ENCODE measurements at regions not wholly inside any gene's neighbourhood (a gene's known extent, or its start where the extent isn't known, plus 50 kb on each side); places are given as distances from the start of the nearest gene placed in this dataset.

GRCh38 chr2:191500566-191500883, 177.4 kb upstream of the NABP1 start:
- H3K14ac ChIP-seq (ENCODE audit: low read length): no peak overlapping the region
- H2BK12ac ChIP-seq (ENCODE audit: low read length): no peak overlapping the region
- no peak overlapping the region for H3K9ac ChIP-seq (ENCODE audit: low read length)
- no peak overlapping the region for H4K12ac ChIP-seq (ENCODE audit: low read depth, low read length)
- H3K4me3 ChIP-seq (ENCODE audit: low read depth, low read length): no peak overlapping the region
- no peak overlapping the region for H2BK120ac ChIP-seq (ENCODE audit: insufficient read depth, low read length, poor library complexity)
- no peaks in the 10 kb centered on the region for H3K27me3 ChIP-seq (ENCODE audit: insufficient read depth, low read length)
- no peak overlapping the region for H4K91ac ChIP-seq (ENCODE audit: low read depth, low read length)
- no peak overlapping the region for H4K8ac ChIP-seq (ENCODE audit: low read depth, low read length)
- WGBS (ENCODE audit: extremely low coverage, insufficient coverage, insufficient read length): no CpG with 5 or more reads among the region's 1 CpG
- H2BK5ac ChIP-seq (ENCODE audit: low read depth, low read length, poor library complexity): no peak overlapping the region
- no peaks in the 10 kb centered on the region for H3K79me2 ChIP-seq (ENCODE audit: control insufficient read depth, insufficient read depth, low read length, poor library complexity)
- H2AK5ac ChIP-seq (ENCODE audit: low read length): no peak overlapping the region
- H3K36me3 ChIP-seq (ENCODE audit: control insufficient read depth in 1 of 2, insufficient read depth in 2 of 2, low read length in 2 of 2): no peaks in the 10 kb centered on the region
- peaks cover 4% of the 10 kb centered on the region for H3K79me1 ChIP-seq (ENCODE audit: low read length)
- H3K9me3 ChIP-seq (ENCODE audit: insufficient read depth, low read depth, low read length): no peaks in the 10 kb centered on the region
- H3K4me2 ChIP-seq (ENCODE audit: low read length): no peak overlapping the region
- no peak overlapping the region for H3K4ac ChIP-seq (ENCODE audit: low read depth, low read length)
- no peak for DNase-seq
- no peak overlapping the region for H2AFZ ChIP-seq (ENCODE audit: insufficient read depth, low read length, poor library complexity)
- H3K18ac ChIP-seq (ENCODE audit: low read length): no peak overlapping the region
- peaks cover 6 to 12% of the 10 kb centered on the region in 2 experiments for H3K4me1 ChIP-seq (ENCODE audit: control insufficient read depth in 1 of 2, insufficient read depth in 2 of 2, low read length in 2 of 2)
- H3K27ac ChIP-seq (ENCODE audit: low read depth, low read length): no peak overlapping the region
- no peak overlapping the region for H3K23ac ChIP-seq (ENCODE audit: low read length)

- Histone ChIP-seq H3K36me3 (ENCODE audit: control insufficient read depth in 1 of 2, insufficient read depth in 2 of 2, low read length in 2 of 2) (no peaks in the 10 kb centered on the region), H4K91ac (ENCODE audit: low read depth, low read length) (no peak overlapping the region), H3K23ac (ENCODE audit: low read length) (no peak overlapping the region), H3K9me3 (ENCODE audit: insufficient read depth, low read depth, low read length) (no peaks in the 10 kb centered on the region), H3K27ac (ENCODE audit: low read depth, low read length) (no peak overlapping the region), H3K4me3 (ENCODE audit: low read depth, low read length) (no peak overlapping the region), H4K8ac (ENCODE audit: low read depth, low read length) (no peak overlapping the region), H3K14ac (ENCODE audit: low read length) (peak overlapping the region; percentile 2), H4K12ac (ENCODE audit: low read depth, low read length) (no peak overlapping the region), H2BK12ac (ENCODE audit: low read length) (peak overlapping the region; percentile 51), H3K18ac (ENCODE audit: low read length) (no peak overlapping the region), H3K9ac (ENCODE audit: low read length) (no peak overlapping the region), H3K4me1 (ENCODE audit: control insufficient read depth in 1 of 2, insufficient read depth in 2 of 2, low read length in 2 of 2) (peaks cover 6 to 12% of the 10 kb centered on the region in 2 experiments), H3K4ac (ENCODE audit: low read depth, low read length) (no peak overlapping the region), H2AK5ac (ENCODE audit: low read length) (no peak overlapping the region), H2BK5ac (ENCODE audit: low read depth, low read length, poor library complexity) (no peak overlapping the region), H3K27me3 (ENCODE audit: insufficient read depth, low read length) (no peaks in the 10 kb centered on the region), H2BK120ac (ENCODE audit: insufficient read depth, low read length, poor library complexity) (no peak overlapping the region), H3K4me2 (ENCODE audit: low read length) (no peak overlapping the region), H2AFZ (ENCODE audit: insufficient read depth, low read length, poor library complexity) (peak overlapping the region; percentile 3), H3K79me2 (ENCODE audit: control insufficient read depth, insufficient read depth, low read length, poor library complexity) (no peaks in the 10 kb centered on the region), H3K79me1 (ENCODE audit: low read length) (peaks cover 4% of the 10 kb centered on the region)
- no peak for DNase-seq
- no CpG with 5 or more reads among the region's 9 CpGs for WGBS (ENCODE audit: extremely low coverage, insufficient coverage, insufficient read length)
These were observed 176.9 kb upstream of the NABP1 start for GRCh38 chr2:191500884-191501560.

- Histone ChIP-seq H2AK5ac (ENCODE audit: low read length) (no peak overlapping the region), H3K9me3 (ENCODE audit: insufficient read depth, low read depth, low read length) (peaks cover 1% of the 10 kb centered on the region), H3K27me3 (ENCODE audit: insufficient read depth, low read length) (no peaks in the 10 kb centered on the region), H3K18ac (ENCODE audit: low read length) (no peak overlapping the region), H3K4me2 (ENCODE audit: low read length) (no peak overlapping the region), H4K91ac (ENCODE audit: low read depth, low read length) (no peak overlapping the region), H2AFZ (ENCODE audit: insufficient read depth, low read length, poor library complexity) (peak overlapping the region; percentile 3), H2BK120ac (ENCODE audit: insufficient read depth, low read length, poor library complexity) (no peak overlapping the region), H3K4ac (ENCODE audit: low read depth, low read length) (no peak overlapping the region), H3K14ac (ENCODE audit: low read length) (no peak overlapping the region), H3K79me1 (ENCODE audit: low read length) (peaks cover 4% of the 10 kb centered on the region), H3K36me3 (ENCODE audit: control insufficient read depth in 1 of 2, insufficient read depth in 2 of 2, low read length in 2 of 2) (no peaks in the 10 kb centered on the region), H3K4me1 (ENCODE audit: control insufficient read depth in 1 of 2, insufficient read depth in 2 of 2, low read length in 2 of 2) (peaks cover 6 to 12% of the 10 kb centered on the region in 2 experiments), H3K27ac (ENCODE audit: low read depth, low read length) (no peak overlapping the region), H4K12ac (ENCODE audit: low read depth, low read length) (no peak overlapping the region), H4K8ac (ENCODE audit: low read depth, low read length) (no peak overlapping the region), H2BK12ac (ENCODE audit: low read length) (no peak overlapping the region), H3K9ac (ENCODE audit: low read length) (no peak overlapping the region), H3K79me2 (ENCODE audit: control insufficient read depth, insufficient read depth, low read length, poor library complexity) (no peaks in the 10 kb centered on the region), H3K23ac (ENCODE audit: low read length) (no peak overlapping the region), H2BK5ac (ENCODE audit: low read depth, low read length, poor library complexity) (no peak overlapping the region), H3K4me3 (ENCODE audit: low read depth, low read length) (no peak overlapping the region)
- DNase-seq: peak in 1 of 2 donors; percentile 52
- no CpG with 5 or more reads among the region's 3 CpGs for WGBS (ENCODE audit: extremely low coverage, insufficient coverage, insufficient read length)
These were observed 176.3 kb upstream of the NABP1 start for GRCh38 chr2:191501561-191502168.

GRCh38 chr2:191506515-191506914, 171.4 kb upstream of the NABP1 start:
- Histone ChIP-seq H3K79me2 (ENCODE audit: control insufficient read depth, insufficient read depth, low read length, poor library complexity) (no peaks in the 10 kb centered on the region), H3K9me3 (ENCODE audit: insufficient read depth, low read depth, low read length) (peaks cover 1% of the 10 kb centered on the region), H2BK5ac (ENCODE audit: low read depth, low read length, poor library complexity) (no peak overlapping the region), H4K8ac (ENCODE audit: low read depth, low read length) (no peak overlapping the region), H3K4me1 (ENCODE audit: control insufficient read depth in 1 of 2, insufficient read depth in 2 of 2, low read length in 2 of 2) (no peaks in the 10 kb centered on the region), H4K91ac (ENCODE audit: low read depth, low read length) (no peak overlapping the region), H3K36me3 (ENCODE audit: control insufficient read depth in 1 of 2, insufficient read depth in 2 of 2, low read length in 2 of 2) (no peaks in the 10 kb centered on the region), H3K27ac (ENCODE audit: low read depth, low read length) (no peak overlapping the region), H2AK5ac (ENCODE audit: low read length) (no peak overlapping the region), H3K9ac (ENCODE audit: low read length) (no peak overlapping the region), H3K14ac (ENCODE audit: low read length) (no peak overlapping the region), H3K4me2 (ENCODE audit: low read length) (no peak overlapping the region), H3K79me1 (ENCODE audit: low read length) (no peaks in the 10 kb centered on the region), H3K27me3 (ENCODE audit: insufficient read depth, low read length) (no peaks in the 10 kb centered on the region), H3K23ac (ENCODE audit: low read length) (no peak overlapping the region), H3K18ac (ENCODE audit: low read length) (no peak overlapping the region), H2BK12ac (ENCODE audit: low read length) (no peak overlapping the region), H2BK120ac (ENCODE audit: insufficient read depth, low read length, poor library complexity) (no peak overlapping the region), H3K4ac (ENCODE audit: low read depth, low read length) (no peak overlapping the region), H2AFZ (ENCODE audit: insufficient read depth, low read length, poor library complexity) (no peak overlapping the region), H3K4me3 (ENCODE audit: low read depth, low read length) (no peak overlapping the region), H4K12ac (ENCODE audit: low read depth, low read length) (no peak overlapping the region)
- no CpG with 5 or more reads among the region's 3 CpGs for WGBS (ENCODE audit: extremely low coverage, insufficient coverage, insufficient read length)
- no peak for DNase-seq

All from trophoblast cell (in vitro differentiated cells and primary cell).